Suprapubic skin (tissue), 3 donors: ENCODE measurements at regions not wholly inside any gene's neighbourhood (a gene's known extent, or its start where the extent isn't known, plus 50 kb on each side); places are given as distances from the start of the nearest gene placed in this dataset.

Experiments
- CTCF ChIP-seq, 2 donors: fragments of 200-600 bp in 1 of 2; fragments of 450-650 bp in 1 of 2; sonication (generic) in 1 of 2; IDR thresholded peaks; one replicate each; pipeline ENCODE4 v1.5.1; 2016 to 2019; ENCODE audit warnings: antibody characterized with exemption in 2 of 2, mild to moderate bottlenecking in 1 of 2, moderate library complexity in 1 of 2
- EP300 ChIP-seq: sonication (generic); formaldehyde crosslinking; IDR thresholded peaks from one replicate; pipeline ENCODE4 v1.6.1; 2017; ENCODE audit warnings: antibody characterized with exemption
- POLR2A ChIP-seq, 2 donors: fragments of 450-650 bp; IDR thresholded peaks; one replicate each; pipeline ENCODE4 v1.6.1; 2017; ENCODE audit warnings: antibody characterized with exemption in 2 of 2, mild to moderate bottlenecking in 2 of 2, moderate library complexity in 2 of 2

- TF ChIP-seq CTCF (IDR thresholded peaks at IDR 0.05) (no peak), EP300 (no peak), POLR2A (IDR thresholded peaks at IDR 0.05) (no peak)
Measured at GRCh38 chr6:2524090-2524489, 226.6 kb downstream of the MYLK4 start.
